Astrocyte (in vitro differentiated cells and primary cell): ENCODE measurements at regions not wholly inside any gene's neighbourhood (a gene's known extent, or its start where the extent isn't known, plus 50 kb on each side); places are given as distances from the start of the nearest gene placed in this dataset.

ENCODE experiments used
- CTCF ChIP-seq: IDR thresholded peaks from 2 replicates; pipeline ENCODE4 v1.5.1; 2011; ENCODE audit warnings: low read depth, mild to moderate bottlenecking, inconsistent platforms, low read length, moderate library complexity; ENCODE audit not compliant: insufficient read depth
- EZH2 ChIP-seq: IDR thresholded peaks from 2 replicates; pipeline ENCODE4 v1.6.1; 2012; ENCODE audit warnings: mild to moderate bottlenecking, low read length, inconsistent platforms; ENCODE audit not compliant: insufficient read depth

- TF ChIP-seq CTCF (no peak), EZH2 (no peak)
Observed at GRCh38 chr10:75319274-75319673, 82.3 kb downstream of the ZNF503 start.
